ENCODE measurements at regions not wholly inside any gene's neighbourhood (a gene's known extent, or its start where the extent isn't known, plus 50 kb on each side); places are given as distances from the start of the nearest gene placed in this dataset.

DNA sequence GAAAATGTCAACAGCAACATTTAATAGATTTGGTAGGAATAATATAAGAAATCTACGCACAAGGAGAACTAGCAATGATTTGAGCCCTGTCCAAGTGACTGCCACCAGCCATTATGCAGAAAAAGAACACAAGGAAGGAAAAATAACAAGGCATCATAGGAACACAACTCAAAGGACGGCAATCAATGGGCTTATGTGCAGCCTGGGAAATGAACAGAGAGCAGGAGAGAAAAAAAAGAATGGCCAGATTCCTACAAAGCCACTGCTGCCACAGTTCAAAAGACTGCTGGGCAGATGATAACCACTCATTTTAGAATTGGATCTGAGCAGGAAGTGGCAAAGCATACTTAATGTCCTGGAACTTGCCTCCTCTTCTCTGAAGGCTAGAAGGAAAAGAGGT is 274.3 kb upstream of the CAMK1G start:
- peaks cover 0 to 49% (median 26%) of the 10 kb centered on the region in 7 donors for H3K27me3 ChIP-seq
- ATAC-seq (no peak), DNase-seq (no peak)
- H3K4me3 ChIP-seq: no peak overlapping the region
- H3K9me3 ChIP-seq: no peaks in the 10 kb centered on the region
- WGBS, 2 donors: 68 to 74% methylated on average over 2 of the region's 2 CpGs
- TF ChIP-seq, protein P1, sequence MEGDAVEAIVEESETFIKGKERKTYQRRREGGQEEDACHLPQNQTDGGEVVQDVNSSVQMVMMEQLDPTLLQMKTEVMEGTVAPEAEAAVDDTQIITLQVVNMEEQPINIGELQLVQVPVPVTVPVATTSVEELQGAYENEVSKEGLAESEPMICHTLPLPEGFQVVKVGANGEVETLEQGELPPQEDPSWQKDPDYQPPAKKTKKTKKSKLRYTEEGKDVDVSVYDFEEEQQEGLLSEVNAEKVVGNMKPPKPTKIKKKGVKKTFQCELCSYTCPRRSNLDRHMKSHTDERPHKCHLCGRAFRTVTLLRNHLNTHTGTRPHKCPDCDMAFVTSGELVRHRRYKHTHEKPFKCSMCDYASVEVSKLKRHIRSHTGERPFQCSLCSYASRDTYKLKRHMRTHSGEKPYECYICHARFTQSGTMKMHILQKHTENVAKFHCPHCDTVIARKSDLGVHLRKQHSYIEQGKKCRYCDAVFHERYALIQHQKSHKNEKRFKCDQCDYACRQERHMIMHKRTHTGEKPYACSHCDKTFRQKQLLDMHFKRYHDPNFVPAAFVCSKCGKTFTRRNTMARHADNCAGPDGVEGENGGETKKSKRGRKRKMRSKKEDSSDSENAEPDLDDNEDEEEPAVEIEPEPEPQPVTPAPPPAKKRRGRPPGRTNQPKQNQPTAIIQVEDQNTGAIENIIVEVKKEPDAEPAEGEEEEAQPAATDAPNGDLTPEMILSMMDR (IDR thresholded peaks at IDR 0.05): no peak
- no peak overlapping the region for H3K27ac ChIP-seq
- intact Hi-C loops (cut with DNase I): no loop called here
- no peaks in the 10 kb centered on the region for H3K4me1 ChIP-seq
- no peaks in the 10 kb centered on the region for H3K36me3 ChIP-seq

DNA sequence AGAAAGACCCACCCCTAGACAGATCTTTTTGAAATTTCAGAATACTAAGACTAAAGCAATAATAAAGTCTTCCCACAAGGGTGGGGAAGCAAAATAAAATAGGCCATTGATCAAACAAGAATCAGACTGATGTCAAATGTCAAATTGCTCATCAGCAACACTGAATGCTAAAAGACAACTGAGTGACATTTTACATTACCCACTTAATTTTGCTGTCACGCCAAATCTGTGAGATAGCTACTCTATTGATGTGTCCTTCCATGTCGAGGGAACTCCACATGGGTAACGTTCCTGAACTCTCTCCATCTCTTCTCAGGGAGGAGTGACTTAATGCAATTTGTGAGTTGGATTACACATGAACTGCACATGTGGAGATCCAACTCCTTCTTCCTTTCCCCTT is 271.7 kb upstream of the CAMK1G start:
- TF ChIP-seq, protein P1 (IDR thresholded peaks at IDR 0.05): no peak
- no peak for DNase-seq
- no peaks in the 10 kb centered on the region for H3K4me1 ChIP-seq
- no peak overlapping the region for H3K4me3 ChIP-seq
- no peak for ATAC-seq
- H3K27ac ChIP-seq: no peak overlapping the region
- no peaks in the 10 kb centered on the region for H3K9me3 ChIP-seq
- H3K27me3 ChIP-seq: peaks cover 0 to 30% (median 11%) of the 10 kb centered on the region in 7 donors
- H3K36me3 ChIP-seq: no peaks in the 10 kb centered on the region
- intact Hi-C loops (cut with DNase I): no loop called here
- WGBS, 2 donors: 59 to 72% methylated on average over 3 of the region's 3 CpGs

DNA sequence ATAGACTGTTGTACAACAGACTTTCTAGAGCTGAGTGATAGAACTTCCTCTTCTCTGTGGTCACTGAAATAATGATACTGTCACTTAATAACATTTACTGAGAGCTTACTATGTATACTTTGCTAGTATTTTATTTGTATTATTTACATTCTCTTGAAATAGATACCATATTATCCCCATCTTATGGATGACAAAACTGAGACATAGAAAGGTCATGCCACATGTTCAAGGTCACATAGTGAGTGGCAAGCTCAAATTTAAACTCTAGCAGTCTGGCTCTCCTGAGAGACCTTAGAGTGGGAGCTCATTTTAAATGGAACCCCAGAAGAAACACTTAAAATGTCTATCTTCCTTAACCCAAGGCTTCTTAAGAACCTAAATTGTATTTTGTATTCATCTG is 266.6 kb upstream of the CAMK1G start:
- Histone ChIP-seq H3K27ac (no peak overlapping the region), H3K27me3 (peaks cover 0 to 8% (median 4%) of the 10 kb centered on the region in 7 donors), H3K9me3 (no peaks in the 10 kb centered on the region), H3K4me1 (no peaks in the 10 kb centered on the region), H3K36me3 (no peaks in the 10 kb centered on the region), H3K4me3 (no peak overlapping the region)
- ATAC-seq (no peak), DNase-seq (no peak)
- TF ChIP-seq, protein P1 (IDR thresholded peaks at IDR 0.05): no peak
- intact Hi-C loops (cut with DNase I): no loop called here

DNA sequence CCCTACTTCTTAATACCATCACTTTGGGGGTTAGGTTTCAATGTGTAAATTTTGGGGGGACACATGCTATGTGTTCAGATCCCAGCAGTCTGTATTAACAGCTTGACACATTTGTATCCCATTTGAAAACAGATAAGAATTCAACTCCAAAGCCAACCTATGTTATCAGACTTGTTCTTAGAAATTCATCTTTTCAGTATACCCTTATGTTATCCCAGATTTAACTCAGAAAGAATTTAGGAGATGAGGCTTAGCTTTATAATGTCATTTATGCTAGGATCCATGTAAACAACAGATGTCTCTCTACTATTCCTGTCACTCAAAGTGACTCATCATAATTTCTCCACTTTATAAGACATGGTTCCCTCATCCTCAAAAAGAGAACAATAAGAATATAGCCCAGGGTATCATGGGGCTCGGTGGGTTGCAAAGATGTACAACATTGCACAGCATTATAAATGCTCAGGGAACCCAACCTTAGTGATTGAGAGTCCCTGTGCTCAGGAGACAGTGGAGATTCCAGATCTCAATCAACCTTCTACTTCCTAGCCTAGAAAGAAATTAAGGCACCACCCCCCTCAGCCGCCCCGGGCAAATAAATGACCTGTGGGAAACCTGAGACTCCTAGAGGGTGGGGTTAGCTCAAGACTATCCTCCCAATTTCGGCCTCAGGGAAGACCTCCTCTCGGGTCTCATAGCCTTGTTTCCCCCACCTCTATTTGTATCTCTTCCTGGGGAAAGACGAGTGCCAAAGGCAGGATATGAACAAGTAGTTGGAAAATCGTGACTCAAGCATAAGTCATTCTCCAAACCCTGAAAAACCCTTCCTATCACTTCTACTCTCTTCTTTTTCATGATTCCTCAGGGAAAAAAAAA is 265.1 kb upstream of the CAMK1G start:
- intact Hi-C loops (cut with DNase I): no loop called here
- 69 to 71% methylated on average over 7 of the region's 7 CpGs for WGBS, 2 donors
- peaks cover 0 to 8% (median 4%) of the 10 kb centered on the region in 7 donors for H3K27me3 ChIP-seq
- no peaks in the 10 kb centered on the region for H3K4me1 ChIP-seq
- H3K27ac ChIP-seq: no peak overlapping the region
- TF ChIP-seq, protein P1 (IDR thresholded peaks at IDR 0.05): no peak
- no peak overlapping the region for H3K4me3 ChIP-seq
- H3K36me3 ChIP-seq: no peaks in the 10 kb centered on the region
- no peak for DNase-seq
- no peaks in the 10 kb centered on the region for H3K9me3 ChIP-seq
- no peak for ATAC-seq

All from heart right ventricle (tissue), 16 donors.